Transverse colon (tissue), 4 donors: ENCODE measurements at regions not wholly inside any gene's neighbourhood (a gene's known extent, or its start where the extent isn't known, plus 50 kb on each side); places are given as distances from the start of the nearest gene placed in this dataset.

Experiments used
- CTCF ChIP-seq, 5 experiments: fragments of 200-600 bp in 3 of 5; fragments of 450-650 bp in 2 of 5; sonication (generic) in 3 of 5; IDR thresholded peaks; 1 replicate in 2 of 5; 2 replicates in 3 of 5; pipeline ENCODE4 v1.5.1; 2016 to 2017; ENCODE audit warnings: antibody characterized with exemption in 5 of 5, inconsistent platforms in 3 of 5, mild to moderate bottlenecking in 2 of 5, moderate library complexity in 1 of 5
- EP300 ChIP-seq: sonication (generic); formaldehyde crosslinking; IDR thresholded peaks from one replicate; pipeline ENCODE4 v1.6.1; 2017; ENCODE audit warnings: antibody characterized with exemption, low read depth
- POLR2A ChIP-seq: fragments of 450-650 bp; IDR thresholded peaks from one replicate; pipeline ENCODE4 v1.6.1; 2016; ENCODE audit warnings: antibody characterized with exemption, mild to moderate bottlenecking, moderate library complexity
- POLR2AphosphoS5 ChIP-seq, 3 donors: sonication (generic); formaldehyde crosslinking; IDR thresholded peaks; one replicate each; pipeline ENCODE4 v1.6.1; 2016; ENCODE audit warnings: antibody characterized with exemption in 3 of 3

- TF ChIP-seq CTCF (IDR thresholded peaks at IDR 0.05) (no peak), POLR2AphosphoS5 (IDR thresholded peaks at IDR 0.05) (no peak), POLR2A (no peak), EP300 (no peak)
Observed at GRCh38 chr20:12404941-12405340, 487.2 kb downstream of the BTBD3 start.
